HepG2 (cell line): ENCODE measurements at regions not wholly inside any gene's neighbourhood (a gene's known extent, or its start where the extent isn't known, plus 50 kb on each side); places are given as distances from the start of the nearest gene placed in this dataset.
A peak's percentile ranks its signal among the peaks of the same experiment; 100 is the strongest.

Source experiments
- ATAC-seq: fragments of 200-7000 bp; cut with Tn5 transposase; 3 replicates; pipeline ENCODE4 v1.9.1; 2020; ENCODE audit warnings: mild to moderate bottlenecking, moderate library complexity
- BruUV-seq: library from RNA; stranded (reverse); fragments of 400-500 nt; replicated peaks from 2 replicates; lab custom pipeline; 2021; lab: Mats Ljungman, UMichigan
- CTCF ChIA-PET: fragments of 300-600 bp; formaldehyde crosslinking; extraction: SDS; loops from one replicate; lab custom pipeline; 2021; ENCODE audit warnings: low total read pairs, inconsistent platforms, low intra/inter-chr PET ratio; lab: Yijun Ruan, JAX
- POLR2A ChIA-PET: fragments of 350-600 bp; sonication (Branson Sonifier 250); formaldehyde crosslinking; loops from one replicate; lab custom pipeline; 2020; ENCODE audit warnings: antibody characterized with exemption, inconsistent platforms; lab: Yijun Ruan, JAX
- DNase-seq: peaks from one replicate; pipeline ENCODE4 v3.0.0-alpha.2; 2015; ENCODE audit warnings: low spot score
- FAIRE-seq: peaks from 3 replicates; lab custom pipeline; 2011; peaks lifted over from hg19 to GRCh38; lab: Jason Lieb, UNC
- H2AFZ ChIP-seq: one replicate; pipeline ENCODE4 v1.6.1; 2011; ENCODE audit warnings: low read length, inconsistent platforms
- H3K27ac ChIP-seq: fragments of 300-600 bp; 3 replicates; pipeline ENCODE4 v1.8.0; 2011; ENCODE audit warnings: mixed run types, mild to moderate bottlenecking, mixed read lengths, low read length, inconsistent platforms; ENCODE audit not compliant: insufficient read depth; ENCODE audit errors: extremely low read length
- H3K27me3 ChIP-seq, 2 experiments: fragments of 200-600 bp in 1 of 2; 2 replicates in 1 of 2; 3 replicates in 1 of 2; pipeline versions ENCODE4 v1.6.0 to v1.8.0; 2011; ENCODE audit warnings: low read length in 2 of 2, mild to moderate bottlenecking in 2 of 2, moderate library complexity in 2 of 2, inconsistent platforms in 1 of 2; ENCODE audit not compliant: insufficient read depth in 2 of 2, control insufficient read depth in 1 of 2
- H3K36me3 ChIP-seq, 2 experiments: fragments of 200-600 bp in 1 of 2; replicated peaks in 1 of 2; 2 replicates in 1 of 2; 3 replicates in 1 of 2; pipeline versions ENCODE4 v1.5.1 to v1.8.0; 2011; ENCODE audit warnings: low read length in 2 of 2, inconsistent platforms in 1 of 2; ENCODE audit not compliant: insufficient read depth in 2 of 2, control insufficient read depth in 1 of 2
- H3K4me1 ChIP-seq: 2 replicates; pipeline ENCODE4 v1.5.1; 2012; ENCODE audit warnings: low read length, inconsistent platforms; ENCODE audit not compliant: insufficient read depth
- H3K4me2 ChIP-seq: 2 replicates; pipeline ENCODE4 v1.6.0; 2011; ENCODE audit warnings: low read depth, low read length, inconsistent platforms
- H3K4me3 ChIP-seq, 3 experiments: fragments of 200-600 bp in 1 of 3; sonication (generic), shearing (Covaris generic) in 1 of 3; replicated peaks in 1 of 3; 2 replicates each; pipeline ENCODE4 v1.5.1; 2011 to 2016; ENCODE audit warnings: low read length in 3 of 3, inconsistent platforms in 2 of 3, low read depth in 2 of 3, mild to moderate bottlenecking in 2 of 3, control low read depth in 1 of 3, mixed read lengths in 1 of 3; ENCODE audit not compliant: insufficient read depth in 1 of 3
- H3K79me2 ChIP-seq: one replicate; pipeline ENCODE4 v1.6.1; 2011; ENCODE audit warnings: low read length, inconsistent platforms; ENCODE audit not compliant: insufficient read depth
- H3K9ac ChIP-seq: 2 replicates; pipeline ENCODE4 v1.6.0; 2011; ENCODE audit warnings: mild to moderate bottlenecking, low read depth, low read length, inconsistent platforms; ENCODE audit not compliant: insufficient read depth
- H3K9me3 ChIP-seq: 2 replicates; pipeline ENCODE4 v1.5.1; 2012; ENCODE audit warnings: mild to moderate bottlenecking, low read length
- H4K20me1 ChIP-seq: 2 replicates; pipeline ENCODE4 v1.6.0; 2011; ENCODE audit warnings: inconsistent platforms, mild to moderate bottlenecking, low read length, moderate library complexity; ENCODE audit not compliant: insufficient read depth
- CBFB ChIP-seq: sonication (generic); formaldehyde crosslinking; IDR thresholded peaks from 2 replicates; pipeline ENCODE4 v1.4.0; 2020; ENCODE audit warnings: missing genetic modification reagents
- ESRRA ChIP-seq: sonication (generic); formaldehyde crosslinking; IDR thresholded peaks from 2 replicates; pipeline ENCODE4 v1.5.1; 2020; ENCODE audit warnings: mild to moderate bottlenecking, low read depth, missing genetic modification reagents
- HMG20B ChIP-seq: conservative IDR thresholded peaks from 2 replicates; pipeline ENCODE4 v1.6.1; 2016; ENCODE audit warnings: missing genetic modification reagents, missing compliant biosample characterization
- MEF2D ChIP-seq: sonication (generic); formaldehyde crosslinking; IDR thresholded peaks from 2 replicates; pipeline ENCODE4 v1.5.1; 2020; ENCODE audit warnings: mild to moderate bottlenecking, missing genetic modification reagents
- MTA1 ChIP-seq: sonication (generic); formaldehyde crosslinking; IDR thresholded peaks from 2 replicates; pipeline ENCODE4 v1.4.0; 2020; ENCODE audit warnings: missing genetic modification reagents, mild to moderate bottlenecking, borderline replicate concordance
- NCOA1 ChIP-seq: sonication (generic); formaldehyde crosslinking; IDR thresholded peaks from 2 replicates; pipeline ENCODE4 v1.9.0; 2021; ENCODE audit warnings: missing genetic modification reagents
- PITX1 ChIP-seq: sonication (generic); formaldehyde crosslinking; IDR thresholded peaks from 2 replicates; pipeline ENCODE4 v1.5.1; 2020; ENCODE audit warnings: mild to moderate bottlenecking, missing genetic modification reagents
- RFX1 ChIP-seq: fragments of 450-650 bp; IDR thresholded peaks from 2 replicates; pipeline ENCODE4 v1.6.1; 2017
- RXRA ChIP-seq: sonication (generic); formaldehyde crosslinking; IDR thresholded peaks from 2 replicates; pipeline ENCODE4 v1.5.1; 2020; ENCODE audit warnings: missing genetic modification reagents
- YEATS2 ChIP-seq: sonication (generic); formaldehyde crosslinking; IDR thresholded peaks from 2 replicates; pipeline ENCODE4 v1.4.0; 2020; ENCODE audit warnings: missing genetic modification reagents, borderline replicate concordance
- ZMYM4 ChIP-seq: sonication (generic); formaldehyde crosslinking; IDR thresholded peaks from 2 replicates; pipeline ENCODE4 v1.8.1; 2023; ENCODE audit warnings: mild to moderate bottlenecking, missing genetic modification reagents
- ZNF337 ChIP-seq: sonication (generic); formaldehyde crosslinking; IDR thresholded peaks from 2 replicates; pipeline ENCODE4 v1.5.1; 2020; ENCODE audit warnings: missing genetic modification reagents, low read depth, mild to moderate bottlenecking, borderline replicate concordance
- ZNF614 ChIP-seq: IDR thresholded peaks from 2 replicates; pipeline ENCODE4 v1.6.1; 2018; ENCODE audit warnings: missing biosample characterization, missing genetic modification reagents, inconsistent platforms, borderline replicate concordance
- ZNF615 ChIP-seq: sonication (generic); formaldehyde crosslinking; IDR thresholded peaks from 2 replicates; pipeline ENCODE4 v1.5.0; 2020; ENCODE audit warnings: mild to moderate bottlenecking, missing genetic modification reagents, borderline replicate concordance
- ZNF629 ChIP-seq: sonication (generic); formaldehyde crosslinking; conservative IDR thresholded peaks from 2 replicates; pipeline ENCODE4 v1.5.0; 2020; ENCODE audit warnings: missing genetic modification reagents
- WGBS: methylation state at CpG from one replicate; pipeline ENCODE4 v1.1.6; 2017; ENCODE audit warnings: low lambda C conversion rate; 5-methylcytosine and 5-hydroxymethylcytosine counted together
- in situ Hi-C: cut with HindIII; loops from 2 replicates; pipeline ENCODE4 v1.10.0; 2017; ENCODE audit warnings: low pct_unique_long_range_greater_than_20kb; ENCODE audit not compliant: extremely low pct_ligation_motif_present
- intact Hi-C: fragments of 100-400 bp; cut with micrococcal nuclease; formaldehyde crosslinking; loops from one replicate; pipeline ENCODE4 v1.10.0; 2022; ENCODE audit not compliant: unreplicated experiment

DNA sequence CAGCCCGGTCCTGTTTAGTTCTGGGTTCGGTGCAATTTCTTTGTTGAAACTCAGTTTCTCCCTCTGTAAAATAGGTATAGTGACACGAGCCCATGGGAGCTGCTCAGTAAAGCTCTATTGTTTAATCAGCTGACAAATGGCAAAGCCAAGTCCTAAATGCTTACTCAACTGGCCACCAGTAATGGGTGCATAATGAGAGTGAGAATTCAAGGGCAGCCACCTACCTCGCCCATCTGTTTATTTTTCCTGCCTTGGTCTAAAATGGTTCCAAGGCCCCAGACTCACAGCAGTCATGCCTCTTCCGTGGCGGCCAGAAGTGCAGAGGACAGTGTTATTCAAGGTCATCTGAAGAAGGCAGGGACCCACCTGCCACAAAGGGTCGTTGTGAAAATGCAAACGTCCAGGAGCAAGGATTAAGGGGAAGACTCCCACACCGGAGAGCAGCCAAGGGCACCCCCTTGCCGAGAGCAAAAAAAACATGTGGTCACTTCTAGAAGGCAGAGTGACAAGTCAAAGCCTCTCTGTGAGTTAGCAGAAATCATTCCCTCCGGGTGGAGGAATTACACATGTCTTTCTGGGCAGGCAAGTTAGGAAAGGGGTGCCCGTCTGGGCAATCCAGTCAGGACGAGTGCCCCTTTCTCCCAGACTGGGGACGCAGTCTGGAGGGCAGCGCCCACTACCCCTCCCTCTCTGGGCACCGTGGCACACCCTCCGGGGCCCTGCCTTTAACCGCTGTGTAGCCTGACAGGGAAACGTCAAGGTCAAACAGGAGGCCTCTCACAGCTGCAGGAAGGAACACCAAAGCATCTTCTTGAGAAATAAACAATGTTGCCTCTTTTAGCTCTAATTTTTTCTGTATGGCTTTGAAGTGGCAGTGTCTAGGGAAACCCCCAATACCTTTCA, 186.2 kb downstream of the FOXO1 start (continued):
- TF ChIP-seq MTA1 (CRISPR knock-in tag) (0 out of 2 replicates have a peak, but pooled peaks have one; percentile 16), PITX1 (CRISPR knock-in tag) (0 out of 2 replicates have a peak, but pooled peaks have one; percentile 17), ESRRA (CRISPR knock-in tag) (peak; percentile 59; the same call in 1 of the 2 replicates), YEATS2 (no peak), RXRA (CRISPR knock-in tag) (peak; percentile 30; the same call in 1 of the 2 replicates), ZNF337 (no peak), ZNF615 (no peak), ZNF629 (CRISPR knock-in tag) (peak; percentile 97), MEF2D (peak; percentile 44; the same call in 1 of the 2 replicates), ZMYM4 (CRISPR knock-in tag) (peak; percentile 20; the same call in 1 of the 2 replicates), ZNF614 (peak; percentile 26; the same call in 1 of the 2 replicates), NCOA1 (no peak)

DNA sequence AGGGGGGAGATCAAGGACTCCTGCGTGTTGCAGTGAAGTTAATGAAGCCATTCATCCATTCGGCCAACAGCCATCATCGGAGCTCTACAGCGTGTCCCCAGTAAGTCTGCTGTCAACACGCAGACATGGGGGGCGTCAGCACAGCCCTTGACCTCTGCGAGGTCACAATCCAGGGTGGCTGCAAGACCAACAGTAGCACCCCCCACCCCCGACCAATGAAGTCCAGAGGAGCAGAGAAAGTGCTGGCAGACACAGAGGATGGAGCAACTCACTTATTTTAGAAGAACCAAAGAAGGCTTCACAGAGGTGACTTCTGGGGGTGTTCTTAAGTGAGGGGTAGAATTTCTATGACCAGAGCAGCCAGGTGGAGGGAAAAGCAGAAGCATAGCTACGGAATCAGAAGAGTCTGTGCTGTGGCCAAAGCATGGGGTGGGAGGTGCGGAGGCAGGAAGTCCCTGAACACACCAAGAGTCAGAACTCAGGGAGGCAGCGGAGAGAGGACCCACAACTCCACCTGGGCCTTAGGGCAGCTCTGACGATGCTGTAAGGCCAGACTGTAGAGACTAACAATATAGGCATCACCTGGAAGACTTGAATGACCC, 185.4 kb downstream of the FOXO1 start:
- intact Hi-C loops, result loop anchor here (5.0 kb wide), 1 partner anchor 181 kb away; no protein-coding TSS in a partner anchor
- no peaks in the 10 kb centered on the region for H3K79me2 ChIP-seq
- ATAC-seq, result no peak; the same call in 2 of the 3 replicates
- WGBS, result 79% methylated on average over 7 of the region's 12 CpGs
- no peak overlapping the region for H2AFZ ChIP-seq
- no peaks in the 10 kb centered on the region for H3K36me3 ChIP-seq
- H3K4me3 ChIP-seq, result no peak overlapping the region
- BruUV-seq, result no TSS peak
- TF ChIP-seq CBFB (CRISPR knock-in tag) (no peak), HMG20B (no peak), RFX1 (no peak), MTA1 (CRISPR knock-in tag) (0 out of 2 replicates have a peak, but pooled peaks have one; percentile 3)
- TF ChIP-seq, all 625 proteins: peak for 1
- Histone ChIP-seq H3K27me3 (no peaks in the 10 kb centered on the region), H3K9ac (no peak overlapping the region), H3K4me2 (peak overlapping the region; percentile 55), H4K20me1 (no peaks in the 10 kb centered on the region), H3K9me3 (no peaks in the 10 kb centered on the region), H3K4me1 (peaks cover 92% of the 10 kb centered on the region), H3K27ac (peak overlapping the region; percentile 49)
- CTCF ChIA-PET, result no interaction called here
- DNase-seq (no peak), FAIRE-seq (no peak)
- in situ Hi-C loops, result no loop called here
- POLR2A ChIA-PET, result interaction anchor here (1.2 kb wide), 1 partner anchor 22 kb away, joined by 4 read pairs; no protein-coding TSS in a partner anchor
